Endothelial cell of umbilical vein (primary cell): ENCODE measurements at regions not wholly inside any gene's neighbourhood (a gene's known extent, or its start where the extent isn't known, plus 50 kb on each side); places are given as distances from the start of the nearest gene placed in this dataset.

Experiments used
- BruUV-seq: library from RNA; stranded (reverse); fragments of 400-500 nt; replicated peaks from 2 replicates; lab custom pipeline; 2021; lab: Mats Ljungman, UMichigan
- CTCF ChIA-PET: fragments of 300-600, 350-600 bp; sonication (Branson Sonifier 250); formaldehyde crosslinking; loops from one replicate; lab custom pipeline; 2021; ENCODE audit warnings: antibody characterized with exemption, inconsistent platforms; lab: Charles Lee
- POLR2A ChIA-PET: fragments of 300-600, 350-600 bp; sonication (Branson Sonifier 250); formaldehyde crosslinking; loops from one replicate; lab custom pipeline; 2021; ENCODE audit warnings: antibody characterized with exemption, inconsistent platforms; lab: Charles Lee
- DNase-seq: peaks from one replicate; pipeline ENCODE4 v3.0.0-alpha.2; 2011; ENCODE audit warnings: low read depth, low spot score
- FAIRE-seq: peaks from 2 replicates; lab custom pipeline; 2011; peaks lifted over from hg19 to GRCh38; lab: Jason Lieb, UNC
- H2AFZ ChIP-seq: 2 replicates; pipeline ENCODE4 v1.6.0; 2012; ENCODE audit warnings: low read depth, low read length, control low read depth, inconsistent platforms
- H3K27ac ChIP-seq: 2 replicates; pipeline ENCODE4 v1.5.1; 2011; ENCODE audit warnings: low read depth, mild to moderate bottlenecking, control low read depth, low read length, moderate library complexity; ENCODE audit not compliant: insufficient read depth
- H3K27me3 ChIP-seq, 2 experiments: 2 replicates each; pipeline versions ENCODE4 v1.6.0 to v1.6.1; 2011; ENCODE audit warnings: low read length in 2 of 2, mixed read lengths in 1 of 2; ENCODE audit not compliant: control insufficient read depth in 2 of 2, insufficient read depth in 2 of 2
- H3K36me3 ChIP-seq, 2 experiments: 2 replicates in 1 of 2; 3 replicates in 1 of 2; pipeline ENCODE4 v1.5.1; 2011; ENCODE audit warnings: low read length in 2 of 2, mild to moderate bottlenecking in 1 of 2, moderate library complexity in 1 of 2; ENCODE audit not compliant: control insufficient read depth in 2 of 2, insufficient read depth in 2 of 2; ENCODE audit errors: extremely low read depth in 1 of 2
- H3K4me1 ChIP-seq: 3 replicates; pipeline ENCODE4 v1.5.1; 2011; ENCODE audit warnings: mild to moderate bottlenecking, low read length; ENCODE audit not compliant: control insufficient read depth, insufficient read depth; ENCODE audit errors: extremely low read depth
- H3K4me2 ChIP-seq: 2 replicates; pipeline ENCODE4 v1.6.1; 2011; ENCODE audit warnings: low read length, control low read depth, mixed read lengths; ENCODE audit not compliant: insufficient read depth
- H3K4me3 ChIP-seq, 3 experiments: fragments of 200-600 bp in 1 of 3; sonication (generic), shearing (Covaris generic) in 1 of 3; replicated peaks in 1 of 3; 2 replicates each; pipeline ENCODE4 v1.5.1; 2011 to 2016; ENCODE audit warnings: control low read depth in 3 of 3, low read length in 3 of 3, mild to moderate bottlenecking in 2 of 3, inconsistent platforms in 1 of 3, low read depth in 1 of 3, moderate library complexity in 1 of 3; ENCODE audit not compliant: insufficient read depth in 1 of 3
- H3K79me2 ChIP-seq: 2 replicates; pipeline ENCODE4 v1.6.0; 2012; ENCODE audit warnings: low read length, inconsistent platforms; ENCODE audit not compliant: control insufficient read depth, insufficient read depth
- H3K9ac ChIP-seq: replicated peaks from 2 replicates; pipeline ENCODE3; 2011; ENCODE audit warnings: low read length, control low read depth; ENCODE audit not compliant: insufficient read depth; ENCODE audit errors: extremely low read depth
- H3K9me1 ChIP-seq: replicated peaks from 3 replicates; pipeline ENCODE4 v1.6.0; 2011; ENCODE audit warnings: mild to moderate bottlenecking, low read length; ENCODE audit not compliant: control insufficient read depth, insufficient read depth; ENCODE audit errors: extremely low read depth
- H3K9me3 ChIP-seq: replicated peaks from 2 replicates; pipeline ENCODE4 v1.5.1; 2012; ENCODE audit warnings: low read length, inconsistent platforms; ENCODE audit not compliant: control insufficient read depth, insufficient read depth
- H4K20me1 ChIP-seq: replicated peaks from 2 replicates; pipeline ENCODE3; 2011; ENCODE audit warnings: mild to moderate bottlenecking, low read length; ENCODE audit not compliant: control insufficient read depth, insufficient read depth; ENCODE audit errors: extremely low read depth
- EZH2 ChIP-seq: IDR thresholded peaks from 2 replicates; pipeline ENCODE4 v1.6.1; 2012; ENCODE audit warnings: borderline replicate concordance, low read depth, mild to moderate bottlenecking, moderate library complexity, low read length, inconsistent platforms; ENCODE audit not compliant: severe bottlenecking
- FOS ChIP-seq: IDR thresholded peaks from 2 replicates; pipeline ENCODE4 v1.6.1; 2011; ENCODE audit warnings: mild to moderate bottlenecking, low read length, moderate library complexity, borderline replicate concordance; ENCODE audit not compliant: insufficient read depth
- GATA2 ChIP-seq: IDR thresholded peaks from 2 replicates; pipeline ENCODE4 v1.7.0; 2011; ENCODE audit warnings: low read depth, mild to moderate bottlenecking, moderate library complexity, mixed read lengths, low read length; ENCODE audit not compliant: insufficient read length, insufficient read depth
- JUN ChIP-seq: IDR thresholded peaks from 2 replicates; pipeline ENCODE4 v1.6.1; 2011; ENCODE audit warnings: borderline replicate concordance, low read depth; ENCODE audit not compliant: insufficient read length, insufficient read depth
- MAX ChIP-seq: IDR thresholded peaks from 2 replicates; pipeline ENCODE4 v1.6.1; 2011; ENCODE audit not compliant: insufficient read depth, insufficient read length
- MYC ChIP-seq: IDR thresholded peaks from one replicate; pipeline ENCODE4 v1.6.1; 2011; ENCODE audit warnings: mild to moderate bottlenecking, low read depth, low read length
- POLR2A ChIP-seq: IDR thresholded peaks from 2 replicates; pipeline ENCODE4 v1.6.1; 2012; ENCODE audit warnings: low read depth, mild to moderate bottlenecking, control low read depth, low read length
- POLR2AphosphoS5 ChIP-seq: IDR thresholded peaks from 2 replicates; pipeline ENCODE4 v1.6.1; 2012; ENCODE audit warnings: low read depth, mild to moderate bottlenecking, control low read depth, low read length, moderate library complexity; ENCODE audit not compliant: insufficient read depth
- dilution Hi-C: fragments of 300-500 bp; cut with MboI; formaldehyde crosslinking; loops from one replicate; pipeline ENCODE4 v1.15.0; 2019; ENCODE audit warnings: low sequenced_read_pairs; ENCODE audit not compliant: extremely low pct_ligation_motif_present
- intact Hi-C: fragments of 100-400 bp; cut with micrococcal nuclease; formaldehyde crosslinking; loops from one replicate; pipeline ENCODE4 v1.10.0; 2022
- TF ChIP-seq, protein P1 (sequence below), 2 donors: IDR thresholded peaks; 1 replicate in 1 of 2; 2 replicates in 1 of 2; pipeline ENCODE4 v1.5.1; 2011; ENCODE audit warnings: low read length in 2 of 2, mild to moderate bottlenecking in 2 of 2, moderate library complexity in 2 of 2, control low read depth in 1 of 2, inconsistent platforms in 1 of 2, low read depth in 1 of 2; ENCODE audit not compliant: insufficient read depth in 1 of 2; ENCODE audit errors: extremely low read depth in 1 of 2

DNA sequence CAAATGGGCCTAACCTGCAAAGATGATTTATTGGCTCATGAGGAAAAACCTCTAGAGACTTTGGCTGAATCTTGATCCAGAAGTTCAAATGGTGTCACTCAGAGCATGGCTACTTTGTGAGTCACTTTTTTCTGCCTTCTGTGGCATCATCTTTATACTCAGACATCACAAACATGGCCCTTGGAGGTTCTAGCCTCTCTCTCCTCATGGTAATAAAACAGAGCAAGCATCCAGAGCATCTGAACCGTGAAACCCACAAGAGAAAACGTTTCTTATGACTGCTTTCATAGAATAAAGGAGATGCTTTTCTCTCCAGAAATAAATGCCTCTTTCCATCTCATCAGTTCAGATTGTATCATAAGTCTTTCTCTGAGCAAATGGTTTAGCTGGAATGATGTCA, 780.3 kb downstream of the KCTD16 start:
- Histone ChIP-seq H3K36me3 (no peaks in the 10 kb centered on the region), H3K79me2 (no peaks in the 10 kb centered on the region), H4K20me1 (no peaks in the 10 kb centered on the region), H3K9me1 (no peaks in the 10 kb centered on the region), H3K27me3 (no peaks in the 10 kb centered on the region), H3K4me3 (no peak overlapping the region), H3K9ac (no peak overlapping the region), H3K4me2 (no peak overlapping the region), H3K4me1 (no peaks in the 10 kb centered on the region), H2AFZ (no peak overlapping the region), H3K9me3 (no peaks in the 10 kb centered on the region), H3K27ac (no peak overlapping the region)
- dilution Hi-C loops (no loop called here), intact Hi-C loops (no loop called here)
- FAIRE-seq (no peak), DNase-seq (no peak)
- ChIA-PET CTCF (no interaction called here), POLR2A (no interaction called here)
- no peak for TF ChIP-seq FOS
- no peak for TF ChIP-seq MYC
- no peak for TF ChIP-seq POLR2A
- TF ChIP-seq EZH2, result no peak
- BruUV-seq, result no TSS peak

DNA sequence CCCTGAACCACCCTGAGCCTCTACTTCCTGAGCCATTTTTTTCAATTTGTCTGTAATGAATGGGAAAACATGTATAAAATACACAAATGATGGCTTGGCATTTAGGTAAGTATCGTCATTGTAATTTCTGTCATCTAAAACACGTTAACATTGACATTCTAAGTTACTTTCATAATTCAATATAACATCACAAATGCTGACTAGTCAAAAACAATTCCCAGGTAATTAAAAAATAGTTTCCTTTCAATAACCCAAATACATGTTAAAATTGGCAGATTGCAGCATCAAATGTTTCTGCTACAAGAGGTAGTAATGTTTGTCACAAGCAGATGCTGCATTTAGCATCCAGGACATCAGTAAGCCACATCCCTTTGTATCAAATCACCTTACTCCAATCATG, 776.4 kb downstream of the KCTD16 start:
- Histone ChIP-seq H3K36me3 (no peaks in the 10 kb centered on the region), H3K27ac (no peak overlapping the region), H3K4me2 (no peak overlapping the region), H3K27me3 (no peaks in the 10 kb centered on the region), H2AFZ (no peak overlapping the region), H3K9ac (no peak overlapping the region), H3K9me3 (no peaks in the 10 kb centered on the region), H3K9me1 (no peaks in the 10 kb centered on the region), H3K4me3 (no peak overlapping the region), H3K79me2 (no peaks in the 10 kb centered on the region), H3K4me1 (no peaks in the 10 kb centered on the region), H4K20me1 (no peaks in the 10 kb centered on the region)
- dilution Hi-C loops, result no loop called here
- BruUV-seq, result no TSS peak
- TF ChIP-seq MYC (no peak), POLR2AphosphoS5 (no peak), FOS (no peak), EZH2 (no peak), MAX (no peak), POLR2A (no peak), GATA2 (no peak), JUN (no peak)
- TF ChIP-seq, protein P1, sequence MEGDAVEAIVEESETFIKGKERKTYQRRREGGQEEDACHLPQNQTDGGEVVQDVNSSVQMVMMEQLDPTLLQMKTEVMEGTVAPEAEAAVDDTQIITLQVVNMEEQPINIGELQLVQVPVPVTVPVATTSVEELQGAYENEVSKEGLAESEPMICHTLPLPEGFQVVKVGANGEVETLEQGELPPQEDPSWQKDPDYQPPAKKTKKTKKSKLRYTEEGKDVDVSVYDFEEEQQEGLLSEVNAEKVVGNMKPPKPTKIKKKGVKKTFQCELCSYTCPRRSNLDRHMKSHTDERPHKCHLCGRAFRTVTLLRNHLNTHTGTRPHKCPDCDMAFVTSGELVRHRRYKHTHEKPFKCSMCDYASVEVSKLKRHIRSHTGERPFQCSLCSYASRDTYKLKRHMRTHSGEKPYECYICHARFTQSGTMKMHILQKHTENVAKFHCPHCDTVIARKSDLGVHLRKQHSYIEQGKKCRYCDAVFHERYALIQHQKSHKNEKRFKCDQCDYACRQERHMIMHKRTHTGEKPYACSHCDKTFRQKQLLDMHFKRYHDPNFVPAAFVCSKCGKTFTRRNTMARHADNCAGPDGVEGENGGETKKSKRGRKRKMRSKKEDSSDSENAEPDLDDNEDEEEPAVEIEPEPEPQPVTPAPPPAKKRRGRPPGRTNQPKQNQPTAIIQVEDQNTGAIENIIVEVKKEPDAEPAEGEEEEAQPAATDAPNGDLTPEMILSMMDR (IDR thresholded peaks at IDR 0.05; ENCODE audit: extremely low read depth in 1 of 2, insufficient read depth in 1 of 2, low read depth in 1 of 2, low read length in 2 of 2), result no peak
- no peak for FAIRE-seq
- CTCF ChIA-PET, result no interaction called here
- intact Hi-C loops, result no loop called here
- no peak for DNase-seq
- POLR2A ChIA-PET, result no interaction called here
